Sigmoid colon (tissue), 6 donors: ENCODE measurements at regions not wholly inside any gene's neighbourhood (a gene's known extent, or its start where the extent isn't known, plus 50 kb on each side); places are given as distances from the start of the nearest gene placed in this dataset.

Experiments used
- DNase-seq: peaks from one replicate; pipeline ENCODE4 v3.0.0-alpha.2; 2019
- H3K27ac ChIP-seq, 4 donors: fragments of 200-600 bp; sonication (generic); one replicate each; pipeline ENCODE4 v1.5.1; 2016 to 2019; ENCODE audit warnings: mild to moderate bottlenecking in 1 of 4
- H3K27me3 ChIP-seq, 3 donors: fragments of 200-600 bp; sonication (generic); one replicate each; pipeline ENCODE4 v1.5.1; 2019; ENCODE audit warnings: mild to moderate bottlenecking in 1 of 3
- H3K36me3 ChIP-seq, 4 donors: fragments of 200-600 bp; sonication (generic); one replicate each; pipeline ENCODE4 v1.5.1; 2016 to 2019
- H3K4me1 ChIP-seq, 4 donors: fragments of 200-600 bp; sonication (generic); one replicate each; pipeline ENCODE4 v1.5.1; 2017 to 2019
- H3K4me3 ChIP-seq, 4 donors: fragments of 200-600 bp; sonication (generic); one replicate each; pipeline ENCODE4 v1.5.1; 2017 to 2019; ENCODE audit warnings: mild to moderate bottlenecking in 2 of 4, moderate library complexity in 1 of 4
- H3K9me3 ChIP-seq, 4 donors: fragments of 200-600 bp in 3 of 4; sonication (generic) in 3 of 4; one replicate each; pipeline versions ENCODE4 v1.5.1 to v1.6.1; 2013 to 2019
- CTCF ChIP-seq, 4 experiments: fragments of 450-650 bp in 3 of 4; fragments of 200-600 bp in 1 of 4; IDR thresholded peaks; one replicate each; pipeline ENCODE4 v1.5.1; 2016 to 2019; ENCODE audit warnings: antibody characterized with exemption in 4 of 4, mild to moderate bottlenecking in 3 of 4, moderate library complexity in 2 of 4
- EP300 ChIP-seq, 4 donors: sonication (generic); formaldehyde crosslinking; IDR thresholded peaks; one replicate each; pipeline ENCODE4 v1.6.1; 2017; ENCODE audit warnings: antibody characterized with exemption in 4 of 4
- POLR2A ChIP-seq, 2 donors: fragments of 450-650 bp; IDR thresholded peaks; one replicate each; pipeline ENCODE4 v1.6.1; 2016; ENCODE audit warnings: antibody characterized with exemption in 2 of 2, mild to moderate bottlenecking in 2 of 2, moderate library complexity in 2 of 2
- POLR2AphosphoS5 ChIP-seq, 4 donors: sonication (generic); formaldehyde crosslinking; IDR thresholded peaks; one replicate each; pipeline ENCODE4 v1.6.1; 2017; ENCODE audit warnings: antibody characterized with exemption in 4 of 4
- WGBS, 2 donors: extraction: QIAGEN DNeasy Blood & Tissue Kit; methylation state at CpG; one replicate each; pipeline ENCODE4 v1.1.7; 2013; 5-methylcytosine and 5-hydroxymethylcytosine counted together
- intact Hi-C: fragments of 100-400 bp; cut with DNase I; formaldehyde crosslinking; loops from one replicate; pipeline ENCODE4 v1.15.1; 2023
- donor health status: healthy with polysubstance abuse.
- donor health status: healthy.

DNA sequence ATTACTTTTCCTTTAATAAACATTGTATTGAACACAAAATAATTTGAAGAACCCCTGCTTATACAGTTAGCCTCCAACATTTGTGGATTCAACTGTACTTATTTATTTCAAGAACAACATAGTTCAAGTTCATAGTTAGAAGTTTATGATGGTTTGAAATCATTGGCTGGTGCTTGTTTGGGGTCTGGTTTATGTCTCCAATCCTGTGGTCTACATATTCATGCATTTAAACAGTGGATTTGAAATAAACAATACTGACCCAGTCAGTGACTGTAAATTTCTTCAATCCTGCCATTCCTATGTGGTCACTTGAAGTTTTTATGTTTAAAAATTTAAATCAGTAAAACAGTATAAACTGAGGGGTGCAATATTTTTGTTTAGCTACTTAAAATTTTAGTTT is 145.1 kb upstream of the TRPC7 start:
- DNase-seq, result no peak
- Histone ChIP-seq H3K9me3 (no peaks in the 10 kb centered on the region), H3K4me3 (no peak overlapping the region), H3K27me3 (no peaks in the 10 kb centered on the region), H3K27ac (no peak overlapping the region), H3K4me1 (peaks cover 0 to 6% (median 0%) of the 10 kb centered on the region in 4 donors), H3K36me3 (no peaks in the 10 kb centered on the region)
- TF ChIP-seq EP300 (IDR thresholded peaks at IDR 0.05) (no peak), CTCF (IDR thresholded peaks at IDR 0.05) (no peak), POLR2A (IDR thresholded peaks at IDR 0.05) (no peak), POLR2AphosphoS5 (IDR thresholded peaks at IDR 0.05) (no peak)
- intact Hi-C loops, result no loop called here

DNA sequence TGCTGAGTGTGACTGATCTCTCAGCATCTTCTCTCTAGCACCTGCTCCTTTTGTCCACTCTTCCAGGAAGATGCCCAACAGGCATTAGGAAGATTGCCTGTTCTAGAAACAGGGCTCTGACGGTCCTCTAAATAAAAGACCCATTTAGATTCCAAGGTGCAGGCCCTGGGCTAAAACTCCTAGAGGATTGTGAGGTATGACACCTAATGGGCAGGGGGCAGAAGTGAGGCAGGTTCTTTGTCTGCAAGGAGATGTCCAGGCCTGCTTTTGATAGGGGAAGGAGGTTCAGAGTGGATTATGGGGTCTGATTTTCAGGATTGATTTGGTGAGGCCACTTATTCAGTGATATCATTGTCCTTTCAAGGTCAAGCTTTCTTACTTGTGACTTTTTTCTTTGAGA is 140.8 kb upstream of the TRPC7 start:
- intact Hi-C loops, result no loop called here
- no peak for DNase-seq
- 41 to 51% methylated on average over 1 of the region's 1 CpG for WGBS, 2 donors
- Histone ChIP-seq H3K4me1 (peaks cover 0 to 6% (median 0%) of the 10 kb centered on the region in 4 donors), H3K9me3 (no peaks in the 10 kb centered on the region), H3K36me3 (no peaks in the 10 kb centered on the region), H3K4me3 (no peak overlapping the region), H3K27me3 (no peaks in the 10 kb centered on the region), H3K27ac (no peak overlapping the region)
- TF ChIP-seq POLR2AphosphoS5 (IDR thresholded peaks at IDR 0.05) (no peak), EP300 (IDR thresholded peaks at IDR 0.05) (no peak), POLR2A (IDR thresholded peaks at IDR 0.05) (no peak), CTCF (IDR thresholded peaks at IDR 0.05) (no peak)

DNA sequence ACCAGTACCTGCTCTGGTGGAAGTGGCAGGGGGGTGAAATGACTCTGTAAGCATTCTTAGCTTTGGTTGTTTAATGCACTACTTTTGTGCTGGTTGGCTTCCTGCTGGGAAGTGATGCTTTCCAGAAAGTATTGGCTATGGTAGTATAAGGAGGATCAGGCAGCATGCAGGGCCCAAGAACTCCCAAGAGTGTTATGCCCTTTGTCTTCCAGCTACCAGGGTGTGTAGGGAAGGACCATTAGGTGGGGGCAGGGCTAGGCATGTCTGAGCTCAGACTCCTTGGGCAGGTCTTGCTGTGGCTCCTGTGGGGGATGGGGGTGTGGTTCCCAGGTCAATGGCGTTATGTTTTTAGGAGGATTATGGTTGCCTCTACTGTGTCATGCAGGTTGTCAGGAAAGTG is 135.8 kb upstream of the TRPC7 start:
- intact Hi-C loops, result no loop called here
- no peaks in the 10 kb centered on the region for H3K4me1 ChIP-seq
- H3K27me3 ChIP-seq, result no peaks in the 10 kb centered on the region
- H3K36me3 ChIP-seq, result no peaks in the 10 kb centered on the region
- TF ChIP-seq POLR2AphosphoS5 (IDR thresholded peaks at IDR 0.05) (no peak), POLR2A (IDR thresholded peaks at IDR 0.05) (no peak), CTCF (IDR thresholded peaks at IDR 0.05) (no peak), EP300 (IDR thresholded peaks at IDR 0.05) (no peak)
- DNase-seq, result no peak
- H3K27ac ChIP-seq, result no peak overlapping the region
- no peak overlapping the region for H3K4me3 ChIP-seq
- 0 to 46% methylated on average over 1 of the region's 1 CpG for WGBS, 2 donors
- H3K9me3 ChIP-seq, result no peaks in the 10 kb centered on the region

DNA sequence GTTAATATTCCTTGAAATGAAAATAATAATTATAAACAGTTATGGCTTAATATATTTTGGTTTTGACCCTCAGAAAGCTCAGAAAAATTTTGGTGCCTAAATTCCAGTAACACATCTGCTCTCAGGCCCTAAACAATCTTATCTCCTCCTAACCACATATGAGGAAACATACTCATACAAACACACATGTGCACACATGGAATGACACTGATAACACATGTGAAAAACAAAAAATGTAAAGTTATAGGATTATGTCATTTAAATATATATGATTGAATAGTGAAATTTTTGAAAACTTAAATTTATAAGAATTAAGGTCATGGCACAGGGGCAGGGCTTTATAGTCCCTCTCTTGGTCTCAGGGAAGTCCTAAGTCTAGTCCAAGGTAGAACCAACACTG is 127.2 kb upstream of the TRPC7 start:
- Histone ChIP-seq H3K4me1 (no peaks in the 10 kb centered on the region), H3K36me3 (no peaks in the 10 kb centered on the region), H3K9me3 (no peaks in the 10 kb centered on the region), H3K27ac (no peak overlapping the region), H3K4me3 (no peak overlapping the region), H3K27me3 (no peaks in the 10 kb centered on the region)
- TF ChIP-seq CTCF (IDR thresholded peaks at IDR 0.05), result no peak
- no peak for TF ChIP-seq POLR2AphosphoS5 (IDR thresholded peaks at IDR 0.05)
- TF ChIP-seq POLR2A (IDR thresholded peaks at IDR 0.05), result no peak
- no peak for TF ChIP-seq EP300 (IDR thresholded peaks at IDR 0.05)
- intact Hi-C loops, result no loop called here
- DNase-seq, result no peak

- Histone ChIP-seq H3K4me1 (no peaks in the 10 kb centered on the region), H3K9me3 (no peaks in the 10 kb centered on the region), H3K4me3 (no peak overlapping the region), H3K27ac (no peak overlapping the region), H3K27me3 (no peaks in the 10 kb centered on the region), H3K36me3 (no peaks in the 10 kb centered on the region)
- intact Hi-C loops, result no loop called here
- no peak for DNase-seq
- 75 to 84% methylated on average over 3 of the region's 3 CpGs for WGBS, 2 donors
- TF ChIP-seq POLR2A (IDR thresholded peaks at IDR 0.05) (no peak), CTCF (IDR thresholded peaks at IDR 0.05) (no peak), POLR2AphosphoS5 (IDR thresholded peaks at IDR 0.05) (no peak), EP300 (IDR thresholded peaks at IDR 0.05) (no peak)
These were observed 126.5 kb upstream of the TRPC7 start for GRCh38 chr5:136491806-136492205.
